ENCODE measurements at regions not wholly inside any gene's neighbourhood (a gene's known extent, or its start where the extent isn't known, plus 50 kb on each side); places are given as distances from the start of the nearest gene placed in this dataset.
"Not testable (repeated sequence)": the region's sequence is repeated elsewhere in the genome, so short reads cannot be mapped to it uniquely, and the experiment has no call there.

DNA sequence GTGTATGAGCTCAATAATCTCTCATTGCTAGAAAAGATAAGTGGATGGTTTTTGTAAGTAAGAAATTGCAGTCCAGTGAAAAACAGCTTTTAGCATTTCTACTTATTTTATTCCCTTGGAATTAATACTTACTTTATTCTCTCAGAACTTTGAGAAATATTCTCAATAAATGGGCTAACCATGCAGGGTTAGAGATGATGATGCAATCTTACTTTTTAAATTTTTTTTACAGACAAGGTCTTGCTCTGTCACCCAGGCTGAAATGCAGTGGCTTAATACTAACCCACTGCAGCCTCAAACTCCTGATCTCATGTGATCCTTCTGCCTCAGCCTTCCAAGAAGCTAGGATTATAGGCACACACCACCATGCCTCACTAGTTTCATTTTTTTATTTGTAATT lies 440.8 kb upstream of the ZP4 start:
- Histone ChIP-seq H3K36me3 (ENCODE audit: control insufficient read depth, insufficient read depth, low read length) (no peaks in the 10 kb centered on the region), H3K27me3 (ENCODE audit: control insufficient read depth, insufficient read depth, low read length) (no peaks in the 10 kb centered on the region), H3K4me3 (ENCODE audit: low read depth, low read length) (no peak overlapping the region)
- TF ChIP-seq, protein P1, sequence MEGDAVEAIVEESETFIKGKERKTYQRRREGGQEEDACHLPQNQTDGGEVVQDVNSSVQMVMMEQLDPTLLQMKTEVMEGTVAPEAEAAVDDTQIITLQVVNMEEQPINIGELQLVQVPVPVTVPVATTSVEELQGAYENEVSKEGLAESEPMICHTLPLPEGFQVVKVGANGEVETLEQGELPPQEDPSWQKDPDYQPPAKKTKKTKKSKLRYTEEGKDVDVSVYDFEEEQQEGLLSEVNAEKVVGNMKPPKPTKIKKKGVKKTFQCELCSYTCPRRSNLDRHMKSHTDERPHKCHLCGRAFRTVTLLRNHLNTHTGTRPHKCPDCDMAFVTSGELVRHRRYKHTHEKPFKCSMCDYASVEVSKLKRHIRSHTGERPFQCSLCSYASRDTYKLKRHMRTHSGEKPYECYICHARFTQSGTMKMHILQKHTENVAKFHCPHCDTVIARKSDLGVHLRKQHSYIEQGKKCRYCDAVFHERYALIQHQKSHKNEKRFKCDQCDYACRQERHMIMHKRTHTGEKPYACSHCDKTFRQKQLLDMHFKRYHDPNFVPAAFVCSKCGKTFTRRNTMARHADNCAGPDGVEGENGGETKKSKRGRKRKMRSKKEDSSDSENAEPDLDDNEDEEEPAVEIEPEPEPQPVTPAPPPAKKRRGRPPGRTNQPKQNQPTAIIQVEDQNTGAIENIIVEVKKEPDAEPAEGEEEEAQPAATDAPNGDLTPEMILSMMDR (IDR thresholded peaks at IDR 0.05; ENCODE audit: insufficient read depth, low read length, poor library complexity, severe bottlenecking), result no peak
- DNase-seq (ENCODE audit: low read depth), result no peak

DNA sequence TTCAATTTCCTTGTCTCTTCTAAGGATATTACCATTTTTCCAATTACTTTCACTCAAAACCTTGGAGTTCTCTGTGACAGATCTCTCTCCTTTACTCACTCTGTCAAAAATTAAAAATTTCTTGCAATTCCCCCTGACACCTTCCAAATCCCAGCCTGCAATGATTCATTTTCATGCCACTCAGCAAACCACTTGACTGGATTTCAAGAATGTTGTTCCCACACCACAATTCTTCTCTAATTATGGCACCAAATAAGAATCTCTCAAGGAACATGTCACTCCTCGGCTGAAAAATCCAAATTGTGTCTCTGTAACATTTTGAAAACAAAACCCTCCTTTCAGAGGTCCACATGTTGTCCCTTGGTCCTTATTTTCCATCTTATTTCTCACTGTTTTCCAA lies 438.9 kb upstream of the ZP4 start:
- Histone ChIP-seq H3K4me3 (ENCODE audit: low read depth, low read length) (no peak overlapping the region), H3K27me3 (ENCODE audit: control insufficient read depth, insufficient read depth, low read length) (no peaks in the 10 kb centered on the region), H3K36me3 (ENCODE audit: control insufficient read depth, insufficient read depth, low read length) (no peaks in the 10 kb centered on the region)
- TF ChIP-seq, protein P1 (IDR thresholded peaks at IDR 0.05; ENCODE audit: insufficient read depth, low read length, poor library complexity, severe bottlenecking), result no peak
- DNase-seq (ENCODE audit: low read depth), result peak; percentile 58

DNA sequence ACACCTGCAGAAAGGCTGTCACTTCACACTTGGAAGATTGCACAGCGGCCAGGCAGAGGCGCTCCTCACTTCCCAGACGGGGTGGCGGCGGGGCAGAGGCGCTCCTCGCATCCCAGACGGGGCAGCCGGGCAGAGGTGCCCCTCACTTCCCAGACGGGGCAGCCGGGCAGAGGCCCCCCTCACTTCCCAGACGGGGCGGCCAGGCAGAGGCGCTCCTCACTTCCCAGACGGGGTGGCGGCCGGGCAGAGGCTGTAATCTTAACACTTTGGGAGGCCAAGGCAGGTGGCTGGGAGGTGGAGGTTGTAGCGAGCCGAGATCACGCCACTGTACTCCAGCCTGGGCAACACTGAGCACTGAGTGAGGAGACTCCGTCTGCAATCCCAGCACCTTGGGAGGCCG lies 436.3 kb upstream of the ZP4 start:
- H3K4me3 ChIP-seq (ENCODE audit: low read depth, low read length); DNase-seq (ENCODE audit: low read depth); H3K27me3 ChIP-seq (ENCODE audit: control insufficient read depth, insufficient read depth, low read length); H3K36me3 ChIP-seq (ENCODE audit: control insufficient read depth, insufficient read depth, low read length): not testable (repeated sequence)

DNA sequence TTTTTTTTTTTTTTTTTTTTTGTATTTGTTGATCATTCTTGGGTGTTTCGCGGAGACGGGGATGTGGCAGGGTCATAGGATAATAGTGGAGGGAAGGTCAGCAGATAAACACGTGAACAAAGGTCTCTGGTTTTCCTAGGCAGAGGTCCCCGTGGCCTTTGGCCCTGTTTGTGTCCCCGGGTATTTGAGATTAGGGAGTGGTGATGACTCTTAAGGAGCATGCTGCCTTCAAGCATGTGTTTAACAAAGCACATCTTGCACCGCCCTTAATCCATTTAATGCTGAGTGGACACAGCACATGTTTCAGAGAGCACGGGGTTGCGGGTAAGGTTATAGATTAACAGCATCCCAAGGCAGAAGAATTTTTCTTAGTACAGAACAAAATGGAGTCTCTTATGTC lies 435.8 kb upstream of the ZP4 start:
- H3K27me3 ChIP-seq (ENCODE audit: control insufficient read depth, insufficient read depth, low read length); DNase-seq (ENCODE audit: low read depth); H3K36me3 ChIP-seq (ENCODE audit: control insufficient read depth, insufficient read depth, low read length); H3K4me3 ChIP-seq (ENCODE audit: low read depth, low read length): not testable (repeated sequence)

DNA sequence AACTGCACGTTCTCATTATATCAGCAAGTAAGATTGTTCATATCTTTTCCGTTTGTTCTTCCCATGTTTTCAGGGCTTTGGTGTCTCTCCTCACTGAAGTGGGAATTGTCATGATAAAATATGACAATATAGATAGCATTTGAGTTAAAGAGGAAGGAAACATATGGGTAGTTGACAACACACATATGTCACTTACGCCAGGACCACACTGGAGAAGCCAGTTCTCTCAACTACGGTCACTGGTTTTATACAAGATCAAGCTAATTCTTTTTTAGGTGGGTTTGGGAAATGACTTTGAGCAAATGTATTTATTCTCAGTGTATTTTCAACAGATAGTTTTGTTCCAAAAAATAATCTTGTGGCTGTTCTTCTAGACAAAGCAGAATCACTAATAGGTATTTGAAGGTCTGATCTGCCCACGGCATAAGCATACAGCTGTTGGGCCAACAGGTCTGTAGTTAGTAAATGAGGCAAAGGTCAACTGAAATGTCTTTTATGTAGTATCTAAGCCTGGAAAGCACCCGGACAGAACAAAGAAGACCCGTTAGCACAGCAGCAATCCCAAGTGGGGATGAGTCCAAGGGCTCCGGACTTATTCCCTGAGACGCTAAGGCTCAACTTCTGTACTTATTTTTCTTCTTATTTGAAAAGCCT lies 433.6 kb upstream of the ZP4 start:
- no peak overlapping the region for H3K4me3 ChIP-seq (ENCODE audit: low read depth, low read length)
- no peak for DNase-seq (ENCODE audit: low read depth)
- TF ChIP-seq, protein P1 (IDR thresholded peaks at IDR 0.05; ENCODE audit: insufficient read depth, low read length, poor library complexity, severe bottlenecking), result no peak
- no peaks in the 10 kb centered on the region for H3K36me3 ChIP-seq (ENCODE audit: control insufficient read depth, insufficient read depth, low read length)
- no peaks in the 10 kb centered on the region for H3K27me3 ChIP-seq (ENCODE audit: control insufficient read depth, insufficient read depth, low read length)

DNA sequence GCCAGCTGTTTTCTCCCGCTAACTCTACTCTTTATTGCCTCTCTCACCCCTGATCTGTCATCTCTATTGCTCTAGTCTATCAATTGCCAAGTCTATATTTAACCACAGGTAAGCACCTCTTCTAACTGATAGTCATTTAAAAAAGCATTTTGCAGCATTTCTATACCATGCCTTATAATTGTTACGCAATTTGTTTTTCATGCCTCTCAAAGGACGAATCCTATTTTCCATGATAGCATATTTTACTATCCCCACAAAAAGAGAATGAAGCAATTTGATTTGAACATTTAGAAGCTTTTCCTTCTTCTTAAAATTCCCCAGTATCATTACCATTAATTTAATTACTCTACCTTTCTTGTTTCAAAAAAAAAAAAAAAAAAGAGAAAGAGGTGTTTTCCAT lies 432.8 kb upstream of the ZP4 start:
- no peak overlapping the region for H3K4me3 ChIP-seq (ENCODE audit: low read depth, low read length)
- no peaks in the 10 kb centered on the region for H3K36me3 ChIP-seq (ENCODE audit: control insufficient read depth, insufficient read depth, low read length)
- no peak for DNase-seq (ENCODE audit: low read depth)
- H3K27me3 ChIP-seq (ENCODE audit: control insufficient read depth, insufficient read depth, low read length), result no peaks in the 10 kb centered on the region
- TF ChIP-seq, protein P1 (IDR thresholded peaks at IDR 0.05; ENCODE audit: insufficient read depth, low read length, poor library complexity, severe bottlenecking), result no peak

DNA sequence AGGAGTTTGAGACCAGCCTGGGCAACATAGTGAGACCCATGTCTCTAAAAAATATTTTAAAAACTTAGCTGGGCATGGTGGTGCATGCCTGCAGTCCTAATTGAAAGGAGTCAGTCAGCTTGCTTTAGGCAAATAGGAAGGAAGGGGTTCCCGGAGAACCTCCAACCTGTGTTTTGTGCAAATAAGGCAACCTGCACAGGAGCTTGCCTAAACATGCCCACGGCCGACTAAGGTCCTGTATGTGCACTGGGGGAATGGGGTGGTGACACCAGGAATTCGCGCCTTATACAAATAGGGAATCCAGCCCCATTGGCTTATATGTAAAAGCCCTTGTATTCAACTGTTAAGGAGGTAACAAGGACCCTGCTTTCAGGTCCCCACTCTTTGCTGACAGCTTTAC lies 429.2 kb upstream of the ZP4 start:
- Histone ChIP-seq H3K4me3 (ENCODE audit: low read depth, low read length) (no peak overlapping the region), H3K27me3 (ENCODE audit: control insufficient read depth, insufficient read depth, low read length) (no peaks in the 10 kb centered on the region), H3K36me3 (ENCODE audit: control insufficient read depth, insufficient read depth, low read length) (no peaks in the 10 kb centered on the region)
- TF ChIP-seq, protein P1 (IDR thresholded peaks at IDR 0.05; ENCODE audit: insufficient read depth, low read length, poor library complexity, severe bottlenecking), result no peak
- no peak for DNase-seq (ENCODE audit: low read depth)

Data from kidney epithelial cell (primary cell).